HG03469 (cell line): ENCODE measurements at regions not wholly inside any gene's neighbourhood (a gene's known extent, or its start where the extent isn't known, plus 50 kb on each side); places are given as distances from the start of the nearest gene placed in this dataset.
"Not testable (repeated sequence)": the region's sequence is repeated elsewhere in the genome, so short reads cannot be mapped to it uniquely, and the experiment has no call there.

Experiments used
- ATAC-seq: cut with Tn5 transposase; IDR thresholded peaks from one replicate; pipeline ENCODE4 v1.9.1; 2021; ENCODE audit warnings: mild to moderate bottlenecking, moderate library complexity, moderate number of reproducible peaks; ENCODE audit not compliant: unreplicated experiment

DNA sequence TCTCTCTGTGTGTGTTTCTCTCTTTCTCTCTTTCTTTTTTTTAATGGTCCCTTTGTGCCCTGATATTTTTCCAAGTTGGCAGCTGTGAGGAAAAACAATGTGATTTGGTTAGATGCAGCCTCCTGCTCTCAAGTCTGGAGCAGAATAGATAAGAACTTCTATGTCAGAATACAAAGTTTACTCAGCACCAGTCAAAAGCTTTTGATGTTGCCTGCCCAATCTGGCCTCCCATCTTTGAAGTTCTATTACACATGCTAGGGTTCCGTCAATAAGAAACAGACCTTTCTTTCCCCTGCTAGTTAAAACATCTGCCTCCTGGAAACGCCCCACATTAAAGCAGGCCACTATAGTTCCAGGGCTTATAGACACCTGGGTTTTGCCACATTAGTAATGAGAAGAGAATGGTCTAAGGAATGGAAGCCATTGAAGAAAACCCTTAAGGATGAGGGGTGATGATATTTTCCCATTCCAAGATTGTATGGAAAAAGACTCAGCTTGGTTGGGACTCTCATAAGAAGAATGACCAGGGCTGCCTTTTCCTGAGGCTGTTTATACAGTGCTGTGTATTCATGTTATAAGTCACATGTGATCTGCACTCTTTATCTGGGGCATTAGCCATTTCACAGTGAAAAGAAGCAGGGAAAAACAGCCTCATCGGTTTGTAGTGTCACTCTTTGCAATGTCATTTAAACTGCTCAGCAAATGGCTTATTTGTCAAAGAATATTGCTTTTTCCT lies 414.7 kb upstream of the PROX1 start:
- ATAC-seq: no peak

- ATAC-seq: no peak
Observed at GRCh38 chr1:213573648-213574009, 414.1 kb upstream of the PROX1 start.

- no peak for ATAC-seq
Observed at GRCh38 chr1:213582976-213583567, 404.7 kb upstream of the PROX1 start.

DNA sequence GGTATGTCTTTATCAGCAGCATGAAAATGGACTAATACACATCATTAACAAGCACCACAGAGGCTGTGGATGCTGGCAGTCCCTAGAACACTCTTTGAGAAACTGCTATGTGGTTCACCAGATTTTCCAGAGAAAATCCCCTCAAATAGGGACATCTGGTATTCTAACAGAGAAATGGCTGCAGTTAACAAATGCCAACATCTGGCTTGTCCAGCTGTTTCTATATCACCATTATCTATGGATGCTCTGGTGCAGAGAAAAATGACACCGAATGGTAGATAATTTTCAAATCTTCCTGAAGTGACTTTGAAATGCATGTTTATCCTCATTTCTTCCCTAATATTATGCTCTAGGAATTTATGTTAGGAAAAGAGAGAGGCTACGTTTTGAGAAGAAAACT lies 403.5 kb upstream of the PROX1 start:
- ATAC-seq: no peak

GRCh38 chr1:213585402-213585801 lies 402.4 kb upstream of the PROX1 start:
- ATAC-seq: no peak

DNA sequence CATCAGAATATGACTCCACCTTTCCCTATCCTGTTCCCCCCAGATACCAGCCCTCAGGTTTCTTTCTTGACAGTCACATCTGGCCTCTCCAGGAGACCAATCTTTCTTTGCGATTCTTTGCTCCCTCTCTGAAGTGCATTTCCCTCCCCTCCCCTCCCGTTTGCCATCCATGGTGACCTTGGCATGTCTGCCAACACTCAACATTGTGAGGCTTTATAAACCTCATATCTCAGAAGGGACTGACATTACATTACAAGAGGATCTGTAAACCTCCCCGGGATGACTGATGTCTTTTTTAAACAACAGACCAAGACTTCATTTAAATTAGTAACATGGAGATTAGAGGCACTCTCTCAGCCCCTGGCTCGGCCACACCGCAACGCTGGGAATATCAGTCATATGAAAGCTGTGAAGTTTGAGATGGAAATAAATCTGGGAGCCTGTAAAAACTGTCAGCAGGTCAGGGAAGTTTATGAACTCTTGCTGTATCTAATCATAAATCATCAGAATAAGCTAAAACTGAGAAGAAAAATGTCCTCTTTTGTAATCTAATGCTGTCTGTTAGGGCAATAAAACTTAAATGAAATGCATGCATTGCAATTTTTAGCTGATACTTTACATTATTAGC lies 401.7 kb upstream of the PROX1 start:
- ATAC-seq: no peak

DNA sequence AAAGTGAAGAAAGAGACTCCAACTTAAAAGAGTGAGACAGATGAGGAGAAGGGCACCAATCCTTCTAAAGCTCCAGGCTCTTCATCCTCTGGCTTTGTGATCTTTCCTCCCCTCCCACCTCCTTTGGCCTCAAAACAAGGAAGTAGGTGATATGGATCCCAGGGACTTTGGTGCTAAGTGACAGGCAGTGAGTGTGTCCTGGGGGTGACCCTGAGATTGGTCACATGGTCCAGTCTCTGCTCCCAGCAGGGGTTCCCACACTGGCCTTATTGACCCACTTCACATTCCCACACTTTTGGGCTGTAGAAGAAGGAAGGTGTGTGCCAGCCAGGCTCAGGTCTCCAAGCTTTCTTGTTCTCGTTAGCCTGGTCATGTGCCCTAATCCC lies 401.2 kb upstream of the PROX1 start:
- no peak for ATAC-seq

- ATAC-seq: no peak
Observed at GRCh38 chr1:213596729-213597128, 391.0 kb upstream of the PROX1 start.

DNA sequence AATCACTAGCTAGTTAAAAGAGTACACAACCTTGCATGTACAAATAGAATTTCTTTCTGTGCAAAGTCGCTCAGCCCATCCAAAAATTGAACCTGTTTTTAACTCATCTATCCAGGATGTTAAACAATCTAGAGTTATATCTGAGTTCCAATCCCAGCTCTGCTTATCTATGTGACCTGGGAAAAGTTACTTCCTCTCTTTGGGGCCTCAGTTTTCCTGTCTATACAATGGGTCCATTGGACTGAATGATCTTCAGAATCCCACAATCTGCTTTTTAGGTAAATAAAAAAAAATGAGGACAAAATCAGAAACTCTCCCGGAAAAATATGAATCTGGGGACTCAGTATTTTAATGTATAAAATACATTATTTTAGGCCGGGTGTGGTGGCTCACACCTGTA lies 389.5 kb upstream of the PROX1 start:
- no peak for ATAC-seq

- no peak for ATAC-seq
Observed at GRCh38 chr1:213600879-213601278, 386.9 kb upstream of the PROX1 start.

DNA sequence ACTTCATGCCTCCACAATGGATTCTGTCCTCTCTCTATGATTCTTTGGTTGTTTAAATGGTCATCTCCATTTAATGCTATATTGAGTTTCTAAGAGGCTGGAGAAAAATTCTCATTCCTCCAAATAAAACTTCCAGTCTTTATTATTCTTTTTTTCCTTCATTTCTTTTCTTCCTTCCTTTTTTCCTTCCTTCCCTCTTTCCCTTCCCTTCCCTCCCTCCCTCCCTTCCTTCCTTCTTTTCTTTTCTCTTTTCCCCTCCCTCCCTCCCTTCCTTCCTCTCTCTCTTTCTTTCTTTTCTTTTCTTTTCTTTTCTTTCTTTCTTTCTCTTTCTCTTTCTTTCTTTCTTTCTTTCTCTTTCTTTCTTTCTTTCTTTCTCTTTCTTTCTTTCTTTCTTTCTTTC lies 386.1 kb upstream of the PROX1 start:
- not testable (repeated sequence) for ATAC-seq

DNA sequence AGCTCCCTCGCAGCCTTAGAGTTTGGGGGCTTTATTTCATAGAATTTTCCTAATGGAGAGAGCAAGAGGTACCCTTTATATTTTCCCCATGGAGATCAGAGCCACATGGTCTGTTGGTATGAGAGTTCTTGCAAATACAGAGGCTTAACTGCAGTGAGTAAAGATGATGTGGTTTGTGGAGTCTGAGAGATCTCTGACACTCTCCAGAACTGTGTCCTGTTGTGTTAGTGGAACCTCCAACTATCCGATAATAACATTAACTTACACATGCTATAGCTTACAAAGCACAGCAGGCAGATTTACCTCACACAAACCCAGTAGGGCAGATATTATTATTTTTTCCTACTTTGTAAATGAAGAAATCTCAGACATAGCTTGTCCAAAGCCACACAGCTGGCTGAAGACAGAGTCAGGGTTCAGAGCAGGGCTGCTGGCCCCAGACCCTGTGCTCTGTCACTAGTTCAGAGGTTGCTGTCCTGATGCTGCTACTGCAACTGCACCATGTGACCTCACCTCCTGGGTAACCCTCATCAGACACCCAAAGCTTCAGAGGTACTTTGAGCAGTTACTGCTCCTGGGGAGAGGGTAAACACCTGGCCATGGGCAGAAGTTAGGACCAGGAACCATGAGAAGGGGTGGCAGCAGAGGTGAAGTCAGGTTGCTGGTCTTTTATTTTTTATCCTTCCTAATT lies 384.8 kb upstream of the PROX1 start:
- ATAC-seq: no peak

DNA sequence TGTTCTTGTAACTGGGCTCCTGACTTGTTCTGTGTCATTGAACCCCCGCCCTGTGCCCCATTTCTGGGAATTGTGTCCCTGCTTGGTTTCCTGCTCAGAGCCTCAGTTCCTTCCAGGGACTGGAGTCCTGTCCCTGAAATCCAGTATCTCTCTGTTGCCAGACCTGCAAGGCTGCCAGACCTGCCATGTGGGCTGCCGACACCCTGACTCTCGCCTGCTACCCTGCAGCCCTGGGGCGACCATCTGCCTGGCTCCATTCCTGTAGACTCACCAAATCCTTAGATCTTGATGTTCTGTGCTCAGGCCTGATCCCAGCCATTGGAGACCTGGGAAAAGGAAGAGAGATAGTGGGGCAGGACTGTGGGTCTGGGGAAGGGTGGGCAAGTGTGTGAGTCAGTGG lies 383.3 kb upstream of the PROX1 start:
- no peak for ATAC-seq

GRCh38 chr1:213605732-213606131 lies 382.0 kb upstream of the PROX1 start:
- no peak for ATAC-seq

GRCh38 chr1:213606252-213606820 lies 381.4 kb upstream of the PROX1 start:
- ATAC-seq: no peak

GRCh38 chr1:213613549-213613948 lies 374.2 kb upstream of the PROX1 start:
- no peak for ATAC-seq

- ATAC-seq: no peak
Observed at GRCh38 chr1:213615226-213615916, 372.4 kb upstream of the PROX1 start.

- ATAC-seq: no peak
Observed at GRCh38 chr1:213617133-213617532, 370.6 kb upstream of the PROX1 start.

DNA sequence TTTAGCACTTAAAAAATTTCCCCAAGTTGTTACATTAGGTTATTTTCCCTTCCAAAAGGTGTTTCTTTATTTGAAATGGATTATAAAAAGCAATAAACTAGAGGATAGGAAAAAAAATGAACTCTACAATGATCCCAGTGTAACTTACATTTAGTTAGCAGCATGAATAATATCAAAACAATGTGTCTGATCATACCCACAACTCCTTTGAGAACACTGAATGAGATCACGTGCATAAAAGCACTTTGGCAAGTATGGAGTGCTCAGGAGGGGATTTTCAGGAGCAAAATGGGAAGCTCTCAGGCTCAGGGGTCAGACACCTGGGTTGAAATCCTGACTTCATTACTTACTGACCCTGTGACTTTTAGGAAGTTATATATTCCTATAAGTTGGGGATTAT lies 369.7 kb upstream of the PROX1 start:
- ATAC-seq: no peak

DNA sequence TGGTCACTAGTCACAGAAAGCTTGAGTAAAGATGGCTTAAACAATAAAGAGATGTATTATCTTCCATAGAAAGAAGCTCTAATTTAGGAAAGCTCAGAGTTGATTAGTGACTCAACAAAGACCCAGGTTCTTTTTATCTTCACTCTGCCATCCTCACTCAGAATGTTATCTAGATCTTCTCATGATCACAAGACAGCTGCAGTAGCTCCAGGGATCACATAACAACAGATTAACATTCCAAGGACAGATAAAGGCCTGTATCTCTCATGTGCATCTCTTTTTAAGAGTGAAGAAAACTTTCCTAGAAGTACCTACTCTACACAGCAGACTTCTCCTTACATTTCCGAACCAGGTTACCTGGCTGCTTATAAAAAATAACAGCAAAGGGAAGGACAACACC lies 368.7 kb upstream of the PROX1 start:
- ATAC-seq: no peak

GRCh38 chr1:213621077-213621476 lies 366.7 kb upstream of the PROX1 start:
- no peak for ATAC-seq
